ENCODE measurements at regions not wholly inside any gene's neighbourhood (a gene's known extent, or its start where the extent isn't known, plus 50 kb on each side); places are given as distances from the start of the nearest gene placed in this dataset.

- Histone ChIP-seq H3K36me3 (no peaks in the 10 kb centered on the region), H3K9me3 (peaks cover 0 to 8% (median 2%) of the 10 kb centered on the region in 4 donors), H3K4me3 (no peak overlapping the region), H3K4me1 (no peaks in the 10 kb centered on the region), H3K27me3 (no peaks in the 10 kb centered on the region), H3K27ac (no peak overlapping the region)
- ATAC-seq (ENCODE audit: low FRiP score in 2 of 2) = no peak
- no peak for TF ChIP-seq CTCF (IDR thresholded peaks at IDR 0.05)
- no peak for TF ChIP-seq EP300 (IDR thresholded peaks at IDR 0.05)
- TF ChIP-seq POLR2A (IDR thresholded peaks at IDR 0.05) = no peak
- TF ChIP-seq POLR2AphosphoS5 (IDR thresholded peaks at IDR 0.05) = no peak
- 84 to 85% methylated on average over 4 of the region's 4 CpGs for WGBS, 2 donors
- DNase-seq = no peak
These were observed 993.6 kb upstream of the SPRY2 start for GRCh38 chr13:81334481-81334880.

DNA sequence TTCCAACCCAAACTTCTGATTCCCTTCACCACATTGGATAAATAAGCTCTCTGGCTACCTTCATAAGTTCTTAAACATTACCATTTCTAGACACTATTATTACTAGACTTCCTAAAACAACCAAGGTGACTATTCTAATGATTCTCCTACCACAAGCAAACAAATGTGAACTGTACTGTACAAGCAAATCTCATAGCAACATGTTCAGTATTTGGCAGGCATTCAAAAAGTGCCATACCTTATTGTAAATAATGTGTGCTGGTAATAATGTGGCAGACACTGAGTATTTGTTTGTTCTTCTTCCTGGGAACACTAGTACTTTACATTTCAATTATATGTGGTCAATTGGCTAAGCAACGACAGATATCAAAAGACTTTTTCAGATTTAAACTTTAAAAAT is 986.0 kb upstream of the SPRY2 start:
- DNase-seq = no peak
- H3K9me3 ChIP-seq = peaks cover 0 to 8% (median 0%) of the 10 kb centered on the region in 4 donors
- no peak overlapping the region for H3K4me3 ChIP-seq
- ATAC-seq (ENCODE audit: low FRiP score in 2 of 2) = no peak
- H3K27ac ChIP-seq = no peak overlapping the region
- 66 to 67% methylated on average over 1 of the region's 1 CpG for WGBS, 2 donors
- TF ChIP-seq EP300 (IDR thresholded peaks at IDR 0.05) (no peak), CTCF (IDR thresholded peaks at IDR 0.05) (no peak), POLR2A (IDR thresholded peaks at IDR 0.05) (no peak), POLR2AphosphoS5 (IDR thresholded peaks at IDR 0.05) (no peak)
- no peaks in the 10 kb centered on the region for H3K36me3 ChIP-seq
- H3K27me3 ChIP-seq = no peaks in the 10 kb centered on the region
- no peaks in the 10 kb centered on the region for H3K4me1 ChIP-seq

- 88% methylated on average over 2 of the region's 2 CpGs for WGBS, 2 donors
- DNase-seq = no peak
- ATAC-seq (ENCODE audit: low FRiP score in 2 of 2) = no peak
- Histone ChIP-seq H3K27ac (no peak overlapping the region), H3K4me3 (no peak overlapping the region), H3K36me3 (no peaks in the 10 kb centered on the region), H3K9me3 (no peaks in the 10 kb centered on the region), H3K27me3 (no peaks in the 10 kb centered on the region), H3K4me1 (no peaks in the 10 kb centered on the region)
- TF ChIP-seq CTCF (IDR thresholded peaks at IDR 0.05) = no peak
- TF ChIP-seq POLR2AphosphoS5 (IDR thresholded peaks at IDR 0.05) = no peak
- no peak for TF ChIP-seq POLR2A (IDR thresholded peaks at IDR 0.05)
- no peak for TF ChIP-seq EP300 (IDR thresholded peaks at IDR 0.05)
These were observed 979.6 kb upstream of the SPRY2 start for GRCh38 chr13:81320516-81320915.

- ATAC-seq (ENCODE audit: low FRiP score in 2 of 2) = no peak
- Histone ChIP-seq H3K4me1 (no peaks in the 10 kb centered on the region), H3K36me3 (no peaks in the 10 kb centered on the region), H3K27ac (no peak overlapping the region), H3K9me3 (no peaks in the 10 kb centered on the region), H3K27me3 (no peaks in the 10 kb centered on the region), H3K4me3 (no peak overlapping the region)
- 74 to 75% methylated on average over 2 to 3 of the region's 3 CpGs for WGBS, 2 donors
- TF ChIP-seq POLR2AphosphoS5 (IDR thresholded peaks at IDR 0.05) = no peak
- no peak for TF ChIP-seq POLR2A (IDR thresholded peaks at IDR 0.05)
- TF ChIP-seq CTCF (IDR thresholded peaks at IDR 0.05) = no peak
- no peak for TF ChIP-seq EP300 (IDR thresholded peaks at IDR 0.05)
- no peak for DNase-seq
These were observed 978.4 kb upstream of the SPRY2 start for GRCh38 chr13:81319351-81319750.

- TF ChIP-seq CTCF (IDR thresholded peaks at IDR 0.05) = no peak
- TF ChIP-seq EP300 (IDR thresholded peaks at IDR 0.05) = no peak
- no peak for TF ChIP-seq POLR2AphosphoS5 (IDR thresholded peaks at IDR 0.05)
- no peak for TF ChIP-seq POLR2A (IDR thresholded peaks at IDR 0.05)
- ATAC-seq (ENCODE audit: low FRiP score in 2 of 2) (no peak), DNase-seq (no peak)
- H3K4me1 ChIP-seq = no peaks in the 10 kb centered on the region
- H3K27me3 ChIP-seq = no peaks in the 10 kb centered on the region
- WGBS, 2 donors = 84 to 86% methylated on average over 4 of the region's 4 CpGs
- H3K27ac ChIP-seq = no peak overlapping the region
- no peaks in the 10 kb centered on the region for H3K36me3 ChIP-seq
- no peaks in the 10 kb centered on the region for H3K9me3 ChIP-seq
- no peak overlapping the region for H3K4me3 ChIP-seq
These were observed 977.5 kb upstream of the SPRY2 start for GRCh38 chr13:81318231-81319019.

All from upper lobe of left lung (tissue), 6 donors.